WERI-Rb-1 (cell line): ENCODE measurements at regions not wholly inside any gene's neighbourhood (a gene's known extent, or its start where the extent isn't known, plus 50 kb on each side); places are given as distances from the start of the nearest gene placed in this dataset.

ENCODE experiments used
- DNase-seq: peaks from one replicate; pipeline ENCODE4 v3.0.0-alpha.2; 2020
- H3K27ac ChIP-seq: fragments of 250-450 bp; sonication (Bioruptor Pico); 2 replicates; pipeline ENCODE4 v1.5.1; 2020; ENCODE audit warnings: mild to moderate bottlenecking, moderate library complexity
- H3K27me3 ChIP-seq: fragments of 250-450 bp; sonication (Bioruptor Pico); 2 replicates; pipeline ENCODE4 v1.5.1; 2021; ENCODE audit warnings: mild to moderate bottlenecking, low read depth, moderate library complexity; ENCODE audit not compliant: insufficient read depth, severe bottlenecking
- H3K36me3 ChIP-seq: fragments of 250-450 bp; sonication (Bioruptor Pico); 2 replicates; pipeline ENCODE4 v1.5.1; 2020; ENCODE audit warnings: mild to moderate bottlenecking, moderate library complexity
- H3K4me3 ChIP-seq: 2 replicates; pipeline ENCODE4 v1.5.1; 2011; ENCODE audit warnings: low read depth, mild to moderate bottlenecking, control low read depth, low read length
- H3K9me3 ChIP-seq: fragments of 250-450 bp; sonication (Bioruptor Pico); 2 replicates; pipeline ENCODE4 v1.5.1; 2021; ENCODE audit warnings: mild to moderate bottlenecking, moderate library complexity; ENCODE audit not compliant: severe bottlenecking
- TF ChIP-seq, protein P1 (sequence below): IDR thresholded peaks from 2 replicates; pipeline ENCODE4 v1.5.1; 2011; ENCODE audit warnings: low read depth, mild to moderate bottlenecking, control low read depth, inconsistent platforms, low read length

- TF ChIP-seq, protein P1, sequence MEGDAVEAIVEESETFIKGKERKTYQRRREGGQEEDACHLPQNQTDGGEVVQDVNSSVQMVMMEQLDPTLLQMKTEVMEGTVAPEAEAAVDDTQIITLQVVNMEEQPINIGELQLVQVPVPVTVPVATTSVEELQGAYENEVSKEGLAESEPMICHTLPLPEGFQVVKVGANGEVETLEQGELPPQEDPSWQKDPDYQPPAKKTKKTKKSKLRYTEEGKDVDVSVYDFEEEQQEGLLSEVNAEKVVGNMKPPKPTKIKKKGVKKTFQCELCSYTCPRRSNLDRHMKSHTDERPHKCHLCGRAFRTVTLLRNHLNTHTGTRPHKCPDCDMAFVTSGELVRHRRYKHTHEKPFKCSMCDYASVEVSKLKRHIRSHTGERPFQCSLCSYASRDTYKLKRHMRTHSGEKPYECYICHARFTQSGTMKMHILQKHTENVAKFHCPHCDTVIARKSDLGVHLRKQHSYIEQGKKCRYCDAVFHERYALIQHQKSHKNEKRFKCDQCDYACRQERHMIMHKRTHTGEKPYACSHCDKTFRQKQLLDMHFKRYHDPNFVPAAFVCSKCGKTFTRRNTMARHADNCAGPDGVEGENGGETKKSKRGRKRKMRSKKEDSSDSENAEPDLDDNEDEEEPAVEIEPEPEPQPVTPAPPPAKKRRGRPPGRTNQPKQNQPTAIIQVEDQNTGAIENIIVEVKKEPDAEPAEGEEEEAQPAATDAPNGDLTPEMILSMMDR: no peak
- H3K9me3 ChIP-seq: no peaks in the 10 kb centered on the region
- no peak overlapping the region for H3K4me3 ChIP-seq
- H3K36me3 ChIP-seq: no peaks in the 10 kb centered on the region
- no peak for DNase-seq
- peaks cover 54% of the 10 kb centered on the region for H3K27me3 ChIP-seq
- H3K27ac ChIP-seq: no peak overlapping the region
These were observed 165.6 kb downstream of the C1orf94 start for GRCh38 chr1:34342334-34342733.

- Histone ChIP-seq H3K9me3 (no peaks in the 10 kb centered on the region), H3K36me3 (no peaks in the 10 kb centered on the region), H3K4me3 (no peak overlapping the region), H3K27ac (no peak overlapping the region), H3K27me3 (peaks cover 67% of the 10 kb centered on the region)
- no peak for DNase-seq
- TF ChIP-seq, protein P1: no peak
These were observed 169.4 kb downstream of the C1orf94 start for GRCh38 chr1:34346128-34346527.

GRCh38 chr1:34353409-34353808, 176.7 kb downstream of the C1orf94 start:
- Histone ChIP-seq H3K27me3 (peaks cover 64% of the 10 kb centered on the region), H3K9me3 (no peaks in the 10 kb centered on the region), H3K27ac (no peak overlapping the region), H3K36me3 (no peaks in the 10 kb centered on the region), H3K4me3 (no peak overlapping the region)
- TF ChIP-seq, protein P1: no peak
- no peak for DNase-seq

DNA sequence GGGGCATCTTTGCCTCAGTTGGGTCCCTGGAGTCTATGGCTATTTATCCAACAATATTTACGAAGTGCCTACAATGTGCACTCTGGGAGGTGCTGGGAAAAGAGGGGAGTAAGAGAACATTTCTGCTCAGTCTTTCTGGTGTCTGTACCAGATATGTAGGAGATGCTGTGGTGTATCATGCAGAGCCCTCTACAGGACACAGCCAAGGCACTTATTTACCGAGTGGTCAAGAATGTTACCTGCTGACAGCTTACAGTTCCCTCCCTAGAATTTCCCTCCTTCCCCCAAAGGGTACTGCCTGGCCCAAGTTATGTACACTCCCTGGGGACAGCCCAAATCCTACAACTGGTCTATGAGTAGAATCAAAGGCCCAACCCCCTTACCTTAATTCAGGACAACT, 177.7 kb downstream of the C1orf94 start:
- no peaks in the 10 kb centered on the region for H3K36me3 ChIP-seq
- H3K27ac ChIP-seq: no peak overlapping the region
- H3K27me3 ChIP-seq: peaks cover 60% of the 10 kb centered on the region
- H3K9me3 ChIP-seq: no peaks in the 10 kb centered on the region
- H3K4me3 ChIP-seq: no peak overlapping the region
- no peak for DNase-seq
- TF ChIP-seq, protein P1: no peak

DNA sequence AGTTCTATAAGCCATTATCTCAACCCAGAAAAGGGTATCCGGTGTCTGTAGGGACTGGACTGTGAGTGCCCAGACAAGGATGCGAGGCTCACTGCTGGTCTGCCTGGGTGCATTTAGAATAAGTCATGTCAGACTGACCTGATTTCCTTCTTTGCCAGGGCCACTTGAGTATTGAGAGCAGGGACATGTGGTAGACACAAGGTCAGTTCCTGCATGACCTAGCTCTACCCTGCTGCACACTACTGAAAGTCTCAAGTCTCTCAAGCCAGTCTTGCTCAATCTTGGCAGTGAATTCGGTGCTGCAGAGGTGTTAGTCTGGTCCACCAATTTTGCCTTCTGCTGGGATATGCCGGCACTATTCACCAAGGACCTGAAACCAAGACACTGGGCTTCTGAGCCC, 180.1 kb downstream of the C1orf94 start:
- Histone ChIP-seq H3K27me3 (peaks cover 48% of the 10 kb centered on the region), H3K9me3 (no peaks in the 10 kb centered on the region), H3K27ac (no peak overlapping the region), H3K4me3 (no peak overlapping the region), H3K36me3 (no peaks in the 10 kb centered on the region)
- TF ChIP-seq, protein P1: no peak
- no peak for DNase-seq

- Histone ChIP-seq H3K36me3 (no peaks in the 10 kb centered on the region), H3K4me3 (no peak overlapping the region), H3K27me3 (peaks cover 44% of the 10 kb centered on the region), H3K9me3 (no peaks in the 10 kb centered on the region), H3K27ac (no peak overlapping the region)
- no peak for DNase-seq
- TF ChIP-seq, protein P1: no peak
These were observed 181.9 kb downstream of the C1orf94 start for GRCh38 chr1:34358636-34359035.
